Trophoblast cell (in vitro differentiated cells and primary cell): ENCODE measurements at regions not wholly inside any gene's neighbourhood (a gene's known extent, or its start where the extent isn't known, plus 50 kb on each side); places are given as distances from the start of the nearest gene placed in this dataset.
"Not testable (repeated sequence)": the region's sequence is repeated elsewhere in the genome, so short reads cannot be mapped to it uniquely, and the experiment has no call there.

ENCODE experiments used
- DNase-seq, 2 donors: peaks; one replicate each; pipeline ENCODE4 v3.0.0-alpha.2; 2016
- H2AFZ ChIP-seq: 2 replicates; pipeline ENCODE4 v1.6.1; 2013; ENCODE audit warnings: low read length, moderate library complexity, mild to moderate bottlenecking; ENCODE audit not compliant: insufficient read depth, poor library complexity
- H2AK5ac ChIP-seq: 2 replicates; pipeline ENCODE4 v1.6.1; 2013; ENCODE audit warnings: mild to moderate bottlenecking, low read length
- H2BK120ac ChIP-seq: 2 replicates; pipeline ENCODE4 v1.6.1; 2013; ENCODE audit warnings: low read length, mild to moderate bottlenecking, moderate library complexity; ENCODE audit not compliant: insufficient read depth, poor library complexity
- H2BK12ac ChIP-seq: 2 replicates; pipeline ENCODE4 v1.6.1; 2013; ENCODE audit warnings: mild to moderate bottlenecking, low read length, moderate library complexity
- H2BK5ac ChIP-seq: 2 replicates; pipeline ENCODE4 v1.6.1; 2013; ENCODE audit warnings: low read length, low read depth, moderate library complexity, mild to moderate bottlenecking; ENCODE audit not compliant: poor library complexity
- H3K14ac ChIP-seq: 2 replicates; pipeline ENCODE4 v1.6.1; 2013; ENCODE audit warnings: mild to moderate bottlenecking, low read length
- H3K18ac ChIP-seq: 2 replicates; pipeline ENCODE4 v1.6.1; 2013; ENCODE audit warnings: mild to moderate bottlenecking, low read length
- H3K23ac ChIP-seq: 2 replicates; pipeline ENCODE4 v1.6.1; 2013; ENCODE audit warnings: low read length
- H3K27ac ChIP-seq: 2 replicates; pipeline ENCODE4 v1.5.1; 2013; ENCODE audit warnings: low read depth, mild to moderate bottlenecking, inconsistent platforms, low read length, moderate library complexity
- H3K27me3 ChIP-seq: 2 replicates; pipeline ENCODE4 v1.6.1; 2013; ENCODE audit warnings: inconsistent platforms, mild to moderate bottlenecking, low read length, moderate library complexity; ENCODE audit not compliant: insufficient read depth
- H3K36me3 ChIP-seq, 2 experiments: 1 replicate in 1 of 2; 2 replicates in 1 of 2; pipeline ENCODE4 v1.6.1; 2013; ENCODE audit warnings: low read length in 2 of 2, mild to moderate bottlenecking in 2 of 2, moderate library complexity in 1 of 2; ENCODE audit not compliant: insufficient read depth in 2 of 2, control insufficient read depth in 1 of 2
- H3K4ac ChIP-seq: 2 replicates; pipeline ENCODE4 v1.6.1; 2013; ENCODE audit warnings: low read depth, mild to moderate bottlenecking, low read length, moderate library complexity
- H3K4me1 ChIP-seq, 2 experiments: 1 replicate in 1 of 2; 2 replicates in 1 of 2; pipeline ENCODE4 v1.6.1; 2013; ENCODE audit warnings: low read length in 2 of 2, mild to moderate bottlenecking in 2 of 2, moderate library complexity in 1 of 2; ENCODE audit not compliant: insufficient read depth in 2 of 2, control insufficient read depth in 1 of 2
- H3K4me2 ChIP-seq: 2 replicates; pipeline ENCODE4 v1.6.1; 2013; ENCODE audit warnings: inconsistent platforms, mild to moderate bottlenecking, low read length, moderate library complexity
- H3K4me3 ChIP-seq: 2 replicates; pipeline ENCODE4 v1.5.1; 2013; ENCODE audit warnings: mild to moderate bottlenecking, low read depth, low read length, inconsistent platforms
- H3K79me1 ChIP-seq: one replicate; pipeline ENCODE4 v1.6.1; 2013; ENCODE audit warnings: low read length
- H3K79me2 ChIP-seq: 2 replicates; pipeline ENCODE4 v1.6.1; 2013; ENCODE audit warnings: low read length, mild to moderate bottlenecking; ENCODE audit not compliant: control insufficient read depth, insufficient read depth, poor library complexity
- H3K9ac ChIP-seq: 2 replicates; pipeline ENCODE4 v1.6.1; 2013; ENCODE audit warnings: mild to moderate bottlenecking, low read length
- H3K9me3 ChIP-seq: 2 replicates; pipeline ENCODE4 v1.6.1; 2013; ENCODE audit warnings: low read depth, mild to moderate bottlenecking, control low read depth, inconsistent platforms, low read length; ENCODE audit not compliant: insufficient read depth
- H4K12ac ChIP-seq: 2 replicates; pipeline ENCODE4 v1.6.1; 2013; ENCODE audit warnings: low read depth, mild to moderate bottlenecking, low read length, moderate library complexity
- H4K8ac ChIP-seq: 2 replicates; pipeline ENCODE4 v1.6.1; 2013; ENCODE audit warnings: low read depth, mild to moderate bottlenecking, low read length, moderate library complexity
- H4K91ac ChIP-seq: one replicate; pipeline ENCODE4 v1.6.1; 2013; ENCODE audit warnings: low read depth, mild to moderate bottlenecking, low read length, moderate library complexity
- WGBS: extraction: QIAGEN DNeasy Blood & Tissue Kit; methylation state at CpG from one replicate; pipeline ENCODE4 v1.1.7; 2013; ENCODE audit warnings: missing lambda C conversion rate; ENCODE audit not compliant: insufficient read length, insufficient coverage; ENCODE audit errors: extremely low coverage; 5-methylcytosine and 5-hydroxymethylcytosine counted together

DNA sequence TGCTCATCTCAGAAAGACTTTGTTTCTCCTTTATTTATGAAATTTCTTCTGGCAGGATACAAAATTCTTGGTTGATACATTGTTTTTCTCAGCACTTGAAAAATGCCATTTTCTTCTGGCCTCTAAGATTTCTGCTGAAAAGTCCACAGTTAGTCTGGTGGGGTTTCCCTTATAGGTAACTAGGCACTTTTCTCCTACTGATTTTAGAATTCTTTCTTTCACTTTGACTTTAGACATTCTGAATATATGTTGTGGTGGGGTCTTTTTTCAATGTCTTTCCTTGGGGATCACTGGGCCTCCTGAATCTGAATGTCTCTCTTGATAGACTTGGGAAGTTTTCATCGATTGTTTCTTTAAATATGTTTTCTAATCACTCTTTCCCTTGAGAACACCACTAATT lies 79.6 kb downstream of the CETN3 start:
- H4K12ac ChIP-seq, result no peak overlapping the region
- no peak overlapping the region for H2AFZ ChIP-seq
- no peaks in the 10 kb centered on the region for H3K36me3 ChIP-seq
- no peaks in the 10 kb centered on the region for H3K9me3 ChIP-seq
- no peak for DNase-seq
- H3K4ac ChIP-seq, result no peak overlapping the region
- no peak overlapping the region for H2BK5ac ChIP-seq
- no peak overlapping the region for H3K4me3 ChIP-seq
- H3K79me2 ChIP-seq, result no peaks in the 10 kb centered on the region
- H3K27me3 ChIP-seq, result no peaks in the 10 kb centered on the region
- H3K27ac ChIP-seq, result no peak overlapping the region
- no peak overlapping the region for H2BK120ac ChIP-seq
- no peak overlapping the region for H4K91ac ChIP-seq
- no peak overlapping the region for H3K18ac ChIP-seq
- H3K79me1 ChIP-seq, result no peaks in the 10 kb centered on the region
- H2AK5ac ChIP-seq, result no peak overlapping the region
- H3K9ac ChIP-seq, result no peak overlapping the region
- H2BK12ac ChIP-seq, result no peak overlapping the region
- no peak overlapping the region for H3K14ac ChIP-seq
- no CpG with 5 or more reads among the region's 1 CpG for WGBS
- no peak overlapping the region for H3K23ac ChIP-seq
- H3K4me2 ChIP-seq, result no peak overlapping the region
- H3K4me1 ChIP-seq, result no peaks in the 10 kb centered on the region
- no peak overlapping the region for H4K8ac ChIP-seq

DNA sequence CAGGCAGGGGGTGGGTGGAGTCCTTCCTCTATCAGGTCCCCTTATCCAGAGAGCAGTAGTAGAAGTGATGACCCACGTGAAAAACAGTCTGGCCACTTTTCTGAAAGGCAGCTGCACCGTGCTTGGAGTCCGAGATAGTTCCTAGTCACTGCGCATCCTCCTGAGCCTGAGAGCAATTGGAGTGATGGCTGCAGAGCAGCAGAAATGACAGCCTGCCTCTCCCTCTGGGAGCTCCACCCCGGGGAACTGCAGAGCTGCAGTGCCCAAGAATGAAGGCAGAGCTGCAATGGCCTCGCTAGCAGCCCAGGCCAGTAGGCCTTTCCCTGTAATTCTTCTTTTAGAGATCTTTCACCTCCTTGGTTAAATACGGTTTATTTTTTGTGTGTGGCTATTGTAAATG lies 82.6 kb downstream of the CETN3 start:
- H2BK12ac ChIP-seq, result no peak overlapping the region
- H2BK5ac ChIP-seq, result no peak overlapping the region
- no peaks in the 10 kb centered on the region for H3K36me3 ChIP-seq
- no peak overlapping the region for H3K4me2 ChIP-seq
- H4K91ac ChIP-seq, result no peak overlapping the region
- WGBS, result no CpG with 5 or more reads among the region's 7 CpGs
- no peak for DNase-seq
- no peak overlapping the region for H4K12ac ChIP-seq
- no peaks in the 10 kb centered on the region for H3K9me3 ChIP-seq
- H3K4ac ChIP-seq, result no peak overlapping the region
- H3K18ac ChIP-seq, result no peak overlapping the region
- H3K9ac ChIP-seq, result no peak overlapping the region
- no peak overlapping the region for H2BK120ac ChIP-seq
- H3K4me1 ChIP-seq, result no peaks in the 10 kb centered on the region
- H4K8ac ChIP-seq, result no peak overlapping the region
- no peak overlapping the region for H3K27ac ChIP-seq
- no peaks in the 10 kb centered on the region for H3K27me3 ChIP-seq
- no peak overlapping the region for H2AFZ ChIP-seq
- no peak overlapping the region for H3K23ac ChIP-seq
- no peaks in the 10 kb centered on the region for H3K79me1 ChIP-seq
- no peak overlapping the region for H2AK5ac ChIP-seq
- no peak overlapping the region for H3K4me3 ChIP-seq
- no peaks in the 10 kb centered on the region for H3K79me2 ChIP-seq
- H3K14ac ChIP-seq, result no peak overlapping the region

DNA sequence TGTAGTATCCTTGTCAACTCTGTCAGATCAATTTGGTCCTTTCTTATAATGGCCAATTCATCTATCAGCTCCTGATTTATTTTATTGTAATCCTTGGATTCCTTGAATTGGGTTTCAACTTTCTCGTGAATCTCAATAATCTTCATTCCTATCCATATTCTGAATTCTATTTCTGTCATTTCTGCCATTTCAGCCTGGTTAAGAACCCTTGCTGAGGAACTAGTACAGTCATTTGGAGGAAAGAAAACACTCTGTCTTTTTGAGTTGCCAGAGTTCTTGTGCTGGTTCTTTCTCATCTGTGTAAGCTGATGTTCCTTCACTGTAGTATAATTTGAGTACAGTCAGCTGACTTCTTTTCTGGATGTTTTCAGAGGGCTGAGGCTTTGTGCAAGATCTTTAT lies 84.5 kb downstream of the CETN3 start:
- no peaks in the 10 kb centered on the region for H3K4me1 ChIP-seq
- no peak overlapping the region for H4K91ac ChIP-seq
- no peaks in the 10 kb centered on the region for H3K79me2 ChIP-seq
- H2AK5ac ChIP-seq, result no peak overlapping the region
- H3K79me1 ChIP-seq, result no peaks in the 10 kb centered on the region
- no peaks in the 10 kb centered on the region for H3K27me3 ChIP-seq
- no peaks in the 10 kb centered on the region for H3K9me3 ChIP-seq
- H3K27ac ChIP-seq, result no peak overlapping the region
- no peaks in the 10 kb centered on the region for H3K36me3 ChIP-seq
- H3K9ac ChIP-seq, result no peak overlapping the region
- no peak overlapping the region for H3K14ac ChIP-seq
- no peak overlapping the region for H2BK5ac ChIP-seq
- no peak for DNase-seq
- H2AFZ ChIP-seq, result no peak overlapping the region
- H2BK120ac ChIP-seq, result no peak overlapping the region
- H4K8ac ChIP-seq, result no peak overlapping the region
- no peak overlapping the region for H4K12ac ChIP-seq
- no peak overlapping the region for H3K4me3 ChIP-seq
- no peak overlapping the region for H3K23ac ChIP-seq
- H2BK12ac ChIP-seq, result no peak overlapping the region
- H3K18ac ChIP-seq, result no peak overlapping the region
- WGBS, result no CpG with 5 or more reads among the region's 1 CpG
- no peak overlapping the region for H3K4ac ChIP-seq
- H3K4me2 ChIP-seq, result no peak overlapping the region

DNA sequence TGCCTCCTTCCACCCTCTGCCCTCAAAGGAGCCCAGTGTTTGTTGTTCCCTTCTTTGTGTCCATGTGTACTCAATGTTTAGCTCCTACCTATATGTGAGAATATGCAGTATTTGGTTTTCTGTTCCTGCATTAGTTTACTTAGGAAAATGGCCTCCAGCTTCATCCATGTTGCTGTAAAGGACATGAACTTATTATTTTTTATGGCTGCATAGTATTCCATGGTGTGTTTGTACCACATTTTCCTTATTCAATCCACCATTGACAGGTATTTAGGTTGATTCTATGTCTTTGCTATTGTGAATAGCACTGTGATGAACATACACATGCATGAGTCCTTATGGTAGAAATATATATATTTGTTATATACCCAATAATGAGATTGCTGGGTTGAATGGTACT lies 89.2 kb downstream of the CETN3 start:
- not testable (repeated sequence) for H3K79me1 ChIP-seq, H3K36me3 ChIP-seq, H2AK5ac ChIP-seq, H3K18ac ChIP-seq, H3K14ac ChIP-seq, H3K79me2 ChIP-seq, H2BK120ac ChIP-seq, H4K12ac ChIP-seq, H3K4me1 ChIP-seq, H2BK5ac ChIP-seq, H3K27me3 ChIP-seq, H3K9ac ChIP-seq, H4K91ac ChIP-seq, H2BK12ac ChIP-seq, H3K4me2 ChIP-seq, H4K8ac ChIP-seq, H3K9me3 ChIP-seq, H3K23ac ChIP-seq, DNase-seq, H2AFZ ChIP-seq, H3K27ac ChIP-seq, H3K4ac ChIP-seq, H3K4me3 ChIP-seq

DNA sequence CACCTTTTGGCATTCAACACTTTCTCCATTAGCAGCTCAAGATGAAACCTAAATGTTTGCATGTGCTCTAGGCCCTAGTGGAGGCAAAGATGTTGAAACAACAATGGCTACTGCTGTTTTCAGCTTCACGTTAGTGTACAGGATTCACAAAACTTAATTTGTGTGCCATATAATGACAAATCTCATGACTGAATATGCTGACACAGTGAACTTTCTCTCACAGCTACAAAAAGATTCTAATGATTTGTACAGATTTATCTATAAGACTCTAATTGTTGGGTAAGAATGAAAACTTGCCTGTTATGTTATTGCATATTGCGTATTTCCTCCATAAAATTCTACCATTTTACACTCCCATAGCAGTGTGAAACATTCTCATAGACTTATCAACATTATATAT lies 97.5 kb downstream of the CETN3 start:
- Histone ChIP-seq H3K23ac (no peak overlapping the region), H3K4me1 (no peaks in the 10 kb centered on the region), H3K18ac (no peak overlapping the region)

More for the DNA sequence above, 97.5 kb downstream of the CETN3 start:
- no peak for DNase-seq
- Histone ChIP-seq H3K4ac (no peak overlapping the region), H3K4me2 (no peak overlapping the region), H2AK5ac (no peak overlapping the region), H2BK120ac (no peak overlapping the region), H2BK5ac (no peak overlapping the region), H4K12ac (no peak overlapping the region), H3K36me3 (no peaks in the 10 kb centered on the region), H3K9ac (no peak overlapping the region), H3K9me3 (no peaks in the 10 kb centered on the region), H4K91ac (no peak overlapping the region), H3K27ac (no peak overlapping the region), H3K79me2 (no peaks in the 10 kb centered on the region), H2AFZ (no peak overlapping the region), H3K4me3 (no peak overlapping the region), H3K27me3 (no peaks in the 10 kb centered on the region), H3K14ac (no peak overlapping the region), H2BK12ac (no peak overlapping the region), H4K8ac (no peak overlapping the region), H3K79me1 (no peaks in the 10 kb centered on the region)
- WGBS, result no CpG with 5 or more reads among the region's 2 CpGs
